ENCODE measurements at regions not wholly inside any gene's neighbourhood (a gene's known extent, or its start where the extent isn't known, plus 50 kb on each side); places are given as distances from the start of the nearest gene placed in this dataset.

DNA sequence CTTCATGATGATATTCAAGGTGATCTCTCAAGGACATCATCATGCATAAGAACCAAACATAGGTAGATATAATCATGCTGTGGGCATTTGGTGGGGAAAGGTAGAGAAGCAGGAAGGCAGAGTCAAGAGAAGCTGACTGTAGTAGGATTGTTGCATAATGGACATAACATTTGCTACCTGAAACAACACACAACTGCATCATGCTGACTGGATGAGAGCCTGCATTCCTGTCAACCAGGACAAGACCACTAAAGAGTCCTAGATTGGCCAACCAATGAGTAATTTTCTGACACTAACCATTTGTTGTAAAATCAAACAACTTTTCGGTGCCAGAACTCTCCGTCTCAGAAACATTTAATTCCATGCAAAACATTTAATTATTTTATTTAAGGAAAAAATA lies 377.2 kb downstream of the PLPP3 start:
- no CpG with 5 or more reads among the region's 2 CpGs for WGBS (ENCODE audit: insufficient coverage)
- H3K36me3 ChIP-seq (replicated peaks in 1 of 2; ENCODE audit: control insufficient read depth in 1 of 2, insufficient read depth in 2 of 2, low read length in 2 of 2), result no peaks in the 10 kb centered on the region

DNA sequence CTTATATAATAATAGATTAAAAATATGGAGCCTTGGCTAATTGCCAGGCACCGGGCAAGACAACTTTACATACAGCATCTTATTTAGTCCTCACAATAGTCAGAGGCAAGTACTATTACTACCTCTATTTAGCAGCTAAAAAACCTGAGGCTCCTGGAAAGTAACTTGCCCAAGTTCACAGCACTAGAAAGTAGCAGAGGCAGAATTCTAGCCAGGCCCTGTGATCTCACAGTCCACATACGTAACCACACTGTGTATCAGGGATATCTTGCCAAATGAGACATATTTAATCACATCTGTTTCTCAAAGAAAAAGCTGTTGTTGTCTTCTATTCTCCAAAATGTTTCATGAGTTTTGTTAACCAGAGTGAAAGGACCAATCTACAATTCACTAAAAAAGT lies 378.5 kb downstream of the PLPP3 start:
- WGBS (ENCODE audit: insufficient coverage), result no CpG with 5 or more reads among the region's 2 CpGs
- Histone ChIP-seq H3K36me3 (replicated peaks in 1 of 2; ENCODE audit: control insufficient read depth in 1 of 2, insufficient read depth in 2 of 2, low read length in 2 of 2) (no peaks in the 10 kb centered on the region), H3K4me2 (replicated peaks; ENCODE audit: extremely low read depth, low read length, poor library complexity, severe bottlenecking) (no peak overlapping the region), H4K20me1 (ENCODE audit: insufficient read depth, low read length) (no peaks in the 10 kb centered on the region), H3K4me1 (ENCODE audit: control insufficient read depth in 1 of 2, insufficient read depth in 2 of 2, low read length in 2 of 2) (no peaks in the 10 kb centered on the region), H3K27me3 (ENCODE audit: control insufficient read depth in 2 of 2, insufficient read depth in 2 of 2, low read length in 2 of 2) (no peaks in the 10 kb centered on the region), H3K27ac (ENCODE audit: low read depth in 1 of 2, low read length in 2 of 2) (no peak overlapping the region), H3K79me2 (ENCODE audit: insufficient read depth, low read length) (no peaks in the 10 kb centered on the region), H3K4me3 (replicated peaks in 1 of 3; ENCODE audit: low read depth in 2 of 3, low read length in 3 of 3) (no peak overlapping the region), H2AFZ (ENCODE audit: insufficient read depth, low read depth, low read length, poor library complexity, severe bottlenecking) (no peak overlapping the region), H3K9me3 (replicated peaks in 1 of 2; ENCODE audit: control insufficient read depth in 1 of 2, insufficient read depth in 1 of 2, low read length in 2 of 2) (no peaks in the 10 kb centered on the region), H3K9ac (ENCODE audit: insufficient read depth, low read length, poor library complexity, severe bottlenecking) (no peak overlapping the region)
- peaks cover 0 to 2% (median 0%) of the 10 kb centered on the region in 7 donors for H3K9me3 Mint-ChIP-seq
- TF ChIP-seq, protein P1, sequence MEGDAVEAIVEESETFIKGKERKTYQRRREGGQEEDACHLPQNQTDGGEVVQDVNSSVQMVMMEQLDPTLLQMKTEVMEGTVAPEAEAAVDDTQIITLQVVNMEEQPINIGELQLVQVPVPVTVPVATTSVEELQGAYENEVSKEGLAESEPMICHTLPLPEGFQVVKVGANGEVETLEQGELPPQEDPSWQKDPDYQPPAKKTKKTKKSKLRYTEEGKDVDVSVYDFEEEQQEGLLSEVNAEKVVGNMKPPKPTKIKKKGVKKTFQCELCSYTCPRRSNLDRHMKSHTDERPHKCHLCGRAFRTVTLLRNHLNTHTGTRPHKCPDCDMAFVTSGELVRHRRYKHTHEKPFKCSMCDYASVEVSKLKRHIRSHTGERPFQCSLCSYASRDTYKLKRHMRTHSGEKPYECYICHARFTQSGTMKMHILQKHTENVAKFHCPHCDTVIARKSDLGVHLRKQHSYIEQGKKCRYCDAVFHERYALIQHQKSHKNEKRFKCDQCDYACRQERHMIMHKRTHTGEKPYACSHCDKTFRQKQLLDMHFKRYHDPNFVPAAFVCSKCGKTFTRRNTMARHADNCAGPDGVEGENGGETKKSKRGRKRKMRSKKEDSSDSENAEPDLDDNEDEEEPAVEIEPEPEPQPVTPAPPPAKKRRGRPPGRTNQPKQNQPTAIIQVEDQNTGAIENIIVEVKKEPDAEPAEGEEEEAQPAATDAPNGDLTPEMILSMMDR (IDR thresholded peaks at IDR 0.05), result no peak
- peaks cover 2 to 5% (median 2%) of the 10 kb centered on the region in 3 donors for H3K27me3 Mint-ChIP-seq (ENCODE audit: low read depth in 3 of 3)
- no peak overlapping the region for H3K27ac Mint-ChIP-seq
- no peak for DNase-seq
- H3K4me1 Mint-ChIP-seq, result peaks cover 5% of the 10 kb centered on the region
- no peaks in the 10 kb centered on the region for H3K36me3 Mint-ChIP-seq
- intact Hi-C loops (cut with micrococcal nuclease), result no loop called here
- H3K4me3 Mint-ChIP-seq, result no peak overlapping the region

More for the DNA sequence above, 377.2 kb downstream of the PLPP3 start:
- H2AFZ ChIP-seq (ENCODE audit: insufficient read depth, low read depth, low read length, poor library complexity, severe bottlenecking), result no peak overlapping the region
- H4K20me1 ChIP-seq (ENCODE audit: insufficient read depth, low read length), result no peaks in the 10 kb centered on the region
- TF ChIP-seq, protein P1 (IDR thresholded peaks at IDR 0.05), result no peak
- H3K27me3 ChIP-seq (ENCODE audit: control insufficient read depth in 2 of 2, insufficient read depth in 2 of 2, low read length in 2 of 2), result no peaks in the 10 kb centered on the region
- no peak overlapping the region for H3K4me3 ChIP-seq (replicated peaks in 1 of 3; ENCODE audit: low read depth in 2 of 3, low read length in 3 of 3)
- no peaks in the 10 kb centered on the region for H3K9me3 ChIP-seq (replicated peaks in 1 of 2; ENCODE audit: control insufficient read depth in 1 of 2, insufficient read depth in 1 of 2, low read length in 2 of 2)
- H3K79me2 ChIP-seq (ENCODE audit: insufficient read depth, low read length), result no peaks in the 10 kb centered on the region
- DNase-seq, result no peak
- Mint-ChIP-seq H3K4me1 (peaks cover 5% of the 10 kb centered on the region), H3K9me3 (peaks cover 0 to 7% (median 1%) of the 10 kb centered on the region in 7 donors), H3K4me3 (no peak overlapping the region), H3K27me3 (ENCODE audit: low read depth in 3 of 3) (peaks cover 0 to 5% (median 2%) of the 10 kb centered on the region in 3 donors), H3K36me3 (no peaks in the 10 kb centered on the region), H3K27ac (no peak overlapping the region)
- H3K27ac ChIP-seq (ENCODE audit: low read depth in 1 of 2, low read length in 2 of 2), result no peak overlapping the region
- no peak overlapping the region for H3K4me2 ChIP-seq (replicated peaks; ENCODE audit: extremely low read depth, low read length, poor library complexity, severe bottlenecking)
- no peaks in the 10 kb centered on the region for H3K4me1 ChIP-seq (ENCODE audit: control insufficient read depth in 1 of 2, insufficient read depth in 2 of 2, low read length in 2 of 2)
- H3K9ac ChIP-seq (ENCODE audit: insufficient read depth, low read length, poor library complexity, severe bottlenecking), result no peak overlapping the region
- intact Hi-C loops (cut with micrococcal nuclease), result no loop called here

All from CD14-positive monocyte (primary cell).